ENCODE measurements at regions not wholly inside any gene's neighbourhood (a gene's known extent, or its start where the extent isn't known, plus 50 kb on each side); places are given as distances from the start of the nearest gene placed in this dataset.

DNA sequence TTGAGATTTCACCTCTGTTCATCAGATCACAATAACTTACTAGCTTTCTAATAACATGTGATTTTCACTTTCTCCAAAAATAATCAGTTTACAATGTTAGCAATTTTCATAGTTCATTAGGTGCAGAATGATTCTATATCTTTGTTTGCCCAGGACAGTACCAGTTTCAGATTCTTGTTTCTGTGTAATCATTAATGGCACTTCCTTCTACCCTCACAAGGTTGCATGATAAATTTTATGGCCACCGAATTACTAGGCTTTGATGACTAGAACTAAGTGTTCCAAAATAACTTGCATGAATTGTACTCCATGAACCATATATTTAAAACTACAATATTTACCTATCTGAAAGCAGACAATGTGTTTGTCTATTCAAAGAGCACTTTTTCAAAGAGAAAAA is 442.3 kb downstream of the EPHA7 start:
- TF ChIP-seq, protein P1, sequence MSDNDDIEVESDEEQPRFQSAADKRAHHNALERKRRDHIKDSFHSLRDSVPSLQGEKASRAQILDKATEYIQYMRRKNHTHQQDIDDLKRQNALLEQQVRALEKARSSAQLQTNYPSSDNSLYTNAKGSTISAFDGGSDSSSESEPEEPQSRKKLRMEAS (IDR thresholded peaks at IDR 0.05) = no peak
- no peak for TF ChIP-seq HNF4G (IDR thresholded peaks at IDR 0.05)
- no peak for TF ChIP-seq RAD21 (IDR thresholded peaks at IDR 0.05)
- TF ChIP-seq, protein P2, sequence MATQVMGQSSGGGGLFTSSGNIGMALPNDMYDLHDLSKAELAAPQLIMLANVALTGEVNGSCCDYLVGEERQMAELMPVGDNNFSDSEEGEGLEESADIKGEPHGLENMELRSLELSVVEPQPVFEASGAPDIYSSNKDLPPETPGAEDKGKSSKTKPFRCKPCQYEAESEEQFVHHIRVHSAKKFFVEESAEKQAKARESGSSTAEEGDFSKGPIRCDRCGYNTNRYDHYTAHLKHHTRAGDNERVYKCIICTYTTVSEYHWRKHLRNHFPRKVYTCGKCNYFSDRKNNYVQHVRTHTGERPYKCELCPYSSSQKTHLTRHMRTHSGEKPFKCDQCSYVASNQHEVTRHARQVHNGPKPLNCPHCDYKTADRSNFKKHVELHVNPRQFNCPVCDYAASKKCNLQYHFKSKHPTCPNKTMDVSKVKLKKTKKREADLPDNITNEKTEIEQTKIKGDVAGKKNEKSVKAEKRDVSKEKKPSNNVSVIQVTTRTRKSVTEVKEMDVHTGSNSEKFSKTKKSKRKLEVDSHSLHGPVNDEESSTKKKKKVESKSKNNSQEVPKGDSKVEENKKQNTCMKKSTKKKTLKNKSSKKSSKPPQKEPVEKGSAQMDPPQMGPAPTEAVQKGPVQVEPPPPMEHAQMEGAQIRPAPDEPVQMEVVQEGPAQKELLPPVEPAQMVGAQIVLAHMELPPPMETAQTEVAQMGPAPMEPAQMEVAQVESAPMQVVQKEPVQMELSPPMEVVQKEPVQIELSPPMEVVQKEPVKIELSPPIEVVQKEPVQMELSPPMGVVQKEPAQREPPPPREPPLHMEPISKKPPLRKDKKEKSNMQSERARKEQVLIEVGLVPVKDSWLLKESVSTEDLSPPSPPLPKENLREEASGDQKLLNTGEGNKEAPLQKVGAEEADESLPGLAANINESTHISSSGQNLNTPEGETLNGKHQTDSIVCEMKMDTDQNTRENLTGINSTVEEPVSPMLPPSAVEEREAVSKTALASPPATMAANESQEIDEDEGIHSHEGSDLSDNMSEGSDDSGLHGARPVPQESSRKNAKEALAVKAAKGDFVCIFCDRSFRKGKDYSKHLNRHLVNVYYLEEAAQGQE (IDR thresholded peaks at IDR 0.05) = no peak
- TF ChIP-seq FOXA1 (IDR thresholded peaks at IDR 0.05) = no peak
- no peak for TF ChIP-seq NR2F2 (IDR thresholded peaks at IDR 0.05)
- TF ChIP-seq, protein P3, sequence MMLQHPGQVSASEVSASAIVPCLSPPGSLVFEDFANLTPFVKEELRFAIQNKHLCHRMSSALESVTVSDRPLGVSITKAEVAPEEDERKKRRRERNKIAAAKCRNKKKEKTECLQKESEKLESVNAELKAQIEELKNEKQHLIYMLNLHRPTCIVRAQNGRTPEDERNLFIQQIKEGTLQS (IDR thresholded peaks at IDR 0.05) = no peak
- TF ChIP-seq GABPA (IDR thresholded peaks at IDR 0.05 in 1 of 2, conservative IDR thresholded peaks at IDR 0.05 in 1 of 2) = no peak
- TF ChIP-seq YY1 (IDR thresholded peaks at IDR 0.05) = no peak
- Histone ChIP-seq H3K4me3 (ENCODE audit: low read depth in 1 of 3, low read length in 3 of 3) (no peak overlapping the region), H3K27me3 (ENCODE audit: control insufficient read depth in 4 of 4, insufficient read depth in 4 of 4, low read length in 3 of 4) (peaks cover 0 to 3% (median 0%) of the 10 kb centered on the region in 4 donors), H3K36me3 (ENCODE audit: control insufficient read depth in 4 of 4, insufficient read depth in 3 of 4, low read depth in 1 of 4, low read length in 3 of 4) (no peaks in the 10 kb centered on the region), H3K27ac (ENCODE audit: low read depth in 1 of 2, low read length in 2 of 2) (no peak overlapping the region), H3K4me1 (ENCODE audit: control insufficient read depth in 4 of 4, insufficient read depth in 4 of 4, low read length in 3 of 4) (no peaks in the 10 kb centered on the region), H3K9ac (ENCODE audit: low read depth in 1 of 2, low read length in 2 of 2) (no peak overlapping the region), H3K9me3 (ENCODE audit: control insufficient read depth in 4 of 4, low read length in 3 of 4) (no peaks in the 10 kb centered on the region)
- WGBS = 37% methylated on average over 1 of the region's 1 CpG
- DNase-seq (ENCODE audit: low spot score) = no peak

DNA sequence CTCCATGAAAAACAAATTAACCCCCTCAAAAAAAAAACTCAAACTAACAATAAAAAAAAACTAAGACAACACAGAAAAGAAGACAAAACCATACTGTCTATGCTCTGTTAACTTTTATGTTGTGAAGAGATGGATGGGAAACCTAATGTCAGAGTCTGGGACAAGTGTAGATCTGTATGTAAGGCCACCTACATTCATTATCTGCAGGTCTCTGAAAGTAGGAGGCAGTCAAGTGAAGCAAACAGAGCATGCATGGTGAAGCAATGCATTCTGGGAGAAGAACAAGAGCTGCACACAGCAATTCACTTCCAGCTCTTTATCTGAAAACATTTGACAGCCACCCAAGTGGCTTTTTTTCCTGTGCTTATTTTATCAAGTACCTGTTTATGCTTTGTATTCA is 452.0 kb downstream of the EPHA7 start:
- Histone ChIP-seq H3K9ac (ENCODE audit: low read depth in 1 of 2, low read length in 2 of 2) (no peak overlapping the region), H3K27ac (ENCODE audit: low read depth in 1 of 2, low read length in 2 of 2) (no peak overlapping the region), H3K4me3 (ENCODE audit: low read depth in 1 of 3, low read length in 3 of 3) (no peak overlapping the region), H3K36me3 (ENCODE audit: control insufficient read depth in 4 of 4, insufficient read depth in 3 of 4, low read depth in 1 of 4, low read length in 3 of 4) (no peaks in the 10 kb centered on the region), H3K9me3 (ENCODE audit: control insufficient read depth in 4 of 4, low read length in 3 of 4) (no peaks in the 10 kb centered on the region), H3K27me3 (ENCODE audit: control insufficient read depth in 4 of 4, insufficient read depth in 4 of 4, low read length in 3 of 4) (no peaks in the 10 kb centered on the region), H3K4me1 (ENCODE audit: control insufficient read depth in 4 of 4, insufficient read depth in 4 of 4, low read length in 3 of 4) (no peaks in the 10 kb centered on the region)
- no peak for DNase-seq (ENCODE audit: low spot score)
- TF ChIP-seq NR2F2 (IDR thresholded peaks at IDR 0.05) = no peak
- no peak for TF ChIP-seq YY1 (IDR thresholded peaks at IDR 0.05)
- TF ChIP-seq, protein P4, sequence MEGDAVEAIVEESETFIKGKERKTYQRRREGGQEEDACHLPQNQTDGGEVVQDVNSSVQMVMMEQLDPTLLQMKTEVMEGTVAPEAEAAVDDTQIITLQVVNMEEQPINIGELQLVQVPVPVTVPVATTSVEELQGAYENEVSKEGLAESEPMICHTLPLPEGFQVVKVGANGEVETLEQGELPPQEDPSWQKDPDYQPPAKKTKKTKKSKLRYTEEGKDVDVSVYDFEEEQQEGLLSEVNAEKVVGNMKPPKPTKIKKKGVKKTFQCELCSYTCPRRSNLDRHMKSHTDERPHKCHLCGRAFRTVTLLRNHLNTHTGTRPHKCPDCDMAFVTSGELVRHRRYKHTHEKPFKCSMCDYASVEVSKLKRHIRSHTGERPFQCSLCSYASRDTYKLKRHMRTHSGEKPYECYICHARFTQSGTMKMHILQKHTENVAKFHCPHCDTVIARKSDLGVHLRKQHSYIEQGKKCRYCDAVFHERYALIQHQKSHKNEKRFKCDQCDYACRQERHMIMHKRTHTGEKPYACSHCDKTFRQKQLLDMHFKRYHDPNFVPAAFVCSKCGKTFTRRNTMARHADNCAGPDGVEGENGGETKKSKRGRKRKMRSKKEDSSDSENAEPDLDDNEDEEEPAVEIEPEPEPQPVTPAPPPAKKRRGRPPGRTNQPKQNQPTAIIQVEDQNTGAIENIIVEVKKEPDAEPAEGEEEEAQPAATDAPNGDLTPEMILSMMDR (IDR thresholded peaks at IDR 0.05; ENCODE audit: low read depth, low read length, missing input control) = no peak
- TF ChIP-seq RXRA (IDR thresholded peaks at IDR 0.05) = no peak
- TF ChIP-seq FOXA1 (IDR thresholded peaks at IDR 0.05) = no peak
- no peak for TF ChIP-seq TAF1 (conservative IDR thresholded peaks at IDR 0.05)
- no peak for TF ChIP-seq RAD21 (IDR thresholded peaks at IDR 0.05)
- TF ChIP-seq GABPA (IDR thresholded peaks at IDR 0.05 in 1 of 2, conservative IDR thresholded peaks at IDR 0.05 in 1 of 2) = no peak
- TF ChIP-seq, protein P5, sequence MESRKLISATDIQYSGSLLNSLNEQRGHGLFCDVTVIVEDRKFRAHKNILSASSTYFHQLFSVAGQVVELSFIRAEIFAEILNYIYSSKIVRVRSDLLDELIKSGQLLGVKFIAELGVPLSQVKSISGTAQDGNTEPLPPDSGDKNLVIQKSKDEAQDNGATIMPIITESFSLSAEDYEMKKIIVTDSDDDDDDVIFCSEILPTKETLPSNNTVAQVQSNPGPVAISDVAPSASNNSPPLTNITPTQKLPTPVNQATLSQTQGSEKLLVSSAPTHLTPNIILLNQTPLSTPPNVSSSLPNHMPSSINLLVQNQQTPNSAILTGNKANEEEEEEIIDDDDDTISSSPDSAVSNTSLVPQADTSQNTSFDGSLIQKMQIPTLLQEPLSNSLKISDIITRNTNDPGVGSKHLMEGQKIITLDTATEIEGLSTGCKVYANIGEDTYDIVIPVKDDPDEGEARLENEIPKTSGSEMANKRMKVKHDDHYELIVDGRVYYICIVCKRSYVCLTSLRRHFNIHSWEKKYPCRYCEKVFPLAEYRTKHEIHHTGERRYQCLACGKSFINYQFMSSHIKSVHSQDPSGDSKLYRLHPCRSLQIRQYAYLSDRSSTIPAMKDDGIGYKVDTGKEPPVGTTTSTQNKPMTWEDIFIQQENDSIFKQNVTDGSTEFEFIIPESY (IDR thresholded peaks at IDR 0.05) = no peak
- no peak for TF ChIP-seq HNF4G (IDR thresholded peaks at IDR 0.05)
- TF ChIP-seq EGR1 (IDR thresholded peaks at IDR 0.05; ENCODE audit: low read depth in 2 of 2) = no peak
- TF ChIP-seq, protein P3 (IDR thresholded peaks at IDR 0.05) = no peak
- no peak for TF ChIP-seq HNF4A (conservative IDR thresholded peaks at IDR 0.05)
- no peak for TF ChIP-seq SP1 (IDR thresholded peaks at IDR 0.05)
- no peak for TF ChIP-seq JUND (IDR thresholded peaks at IDR 0.05)
- TF ChIP-seq, protein P2 (IDR thresholded peaks at IDR 0.05) = no peak
- TF ChIP-seq FOXA2 (IDR thresholded peaks at IDR 0.05) = no peak
- TF ChIP-seq, protein P1 (IDR thresholded peaks at IDR 0.05) = no peak

Measured in liver (tissue), 8 donors.